ENCODE measurements at regions not wholly inside any gene's neighbourhood (a gene's known extent, or its start where the extent isn't known, plus 50 kb on each side); places are given as distances from the start of the nearest gene placed in this dataset.
"Not testable (repeated sequence)": the region's sequence is repeated elsewhere in the genome, so short reads cannot be mapped to it uniquely, and the experiment has no call there.

DNA sequence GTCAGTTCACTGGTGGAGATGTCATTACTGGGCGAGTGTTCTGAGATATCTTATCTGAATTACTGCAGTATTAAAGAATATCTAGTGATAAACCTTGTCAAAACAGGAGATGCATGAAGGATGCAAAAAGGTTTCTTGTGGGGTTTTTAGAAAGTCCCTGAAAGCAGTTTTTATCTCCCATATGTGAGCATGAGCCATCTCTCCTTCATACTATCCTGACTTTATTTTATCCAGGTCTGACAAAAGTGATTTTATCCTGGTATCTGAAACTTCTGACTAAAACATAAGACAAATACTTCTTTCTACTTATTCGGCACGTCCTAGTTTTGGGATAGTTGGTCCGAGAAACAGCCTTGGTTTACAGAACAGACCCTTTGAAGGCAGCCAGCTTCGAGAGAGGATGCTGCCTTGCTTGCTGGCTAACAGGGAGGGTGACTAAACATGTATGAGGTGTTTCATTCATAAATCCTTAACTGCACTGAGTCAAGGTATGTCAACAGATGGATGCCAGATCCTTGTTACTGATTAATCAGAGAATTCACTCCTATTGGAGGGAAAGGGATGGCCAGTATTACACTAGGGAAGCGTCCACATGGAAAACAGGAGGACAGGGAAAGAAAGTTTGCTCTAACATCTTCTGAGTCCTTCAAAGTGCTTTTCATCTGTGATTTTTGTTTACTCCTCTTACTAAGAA, 172.8 kb upstream of the FAM240B start:
- H3K9ac ChIP-seq (replicated peaks; ENCODE audit: extremely low read depth, insufficient read depth, low read length); H3K4me2 ChIP-seq (ENCODE audit: insufficient read depth, low read length); dilution Hi-C loops (cut with MboI; ENCODE audit: extremely low pct_ligation_motif_present, low sequenced_read_pairs); H2AFZ ChIP-seq (ENCODE audit: low read depth, low read length); BruUV-seq (replicated peaks); H3K4me3 ChIP-seq (replicated peaks in 1 of 3; ENCODE audit: insufficient read depth in 1 of 3, low read depth in 1 of 3, low read length in 3 of 3); CTCF ChIA-PET; H3K4me1 ChIP-seq (ENCODE audit: control insufficient read depth, extremely low read depth, insufficient read depth, low read length); POLR2A ChIA-PET; H3K9me1 ChIP-seq (replicated peaks; ENCODE audit: control insufficient read depth, extremely low read depth, insufficient read depth, low read length); H3K9me3 ChIP-seq (replicated peaks; ENCODE audit: control insufficient read depth, insufficient read depth, low read length); H3K27me3 ChIP-seq (ENCODE audit: control insufficient read depth in 2 of 2, insufficient read depth in 2 of 2, low read length in 2 of 2); DNase-seq (ENCODE audit: low read depth, low spot score); H3K36me3 ChIP-seq (ENCODE audit: control insufficient read depth in 2 of 2, extremely low read depth in 1 of 2, insufficient read depth in 2 of 2, low read length in 2 of 2); H4K20me1 ChIP-seq (replicated peaks; ENCODE audit: control insufficient read depth, extremely low read depth, insufficient read depth, low read length); H3K79me2 ChIP-seq (ENCODE audit: control insufficient read depth, insufficient read depth, low read length); H3K27ac ChIP-seq (ENCODE audit: insufficient read depth, low read depth, low read length); FAIRE-seq; intact Hi-C loops (cut with micrococcal nuclease): not testable (repeated sequence)

DNA sequence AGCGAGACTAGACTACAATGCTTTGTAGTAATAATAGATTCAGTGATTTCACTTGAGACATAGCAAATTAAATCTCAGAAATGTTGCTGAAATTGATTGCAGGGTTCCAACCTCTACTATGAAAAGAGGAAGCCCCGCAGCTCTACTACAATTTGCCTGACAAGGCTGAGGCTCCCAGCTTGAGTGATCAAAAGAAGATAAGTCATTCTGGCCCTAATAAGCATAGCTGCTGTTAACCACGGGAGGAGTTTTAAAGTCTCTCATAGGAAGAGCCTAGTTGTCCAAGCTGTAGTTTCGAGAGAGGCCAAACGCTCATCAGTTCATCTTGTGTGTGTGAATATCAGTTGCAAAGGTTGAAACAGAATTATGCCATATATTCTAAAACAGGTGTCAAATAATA, 166.1 kb upstream of the FAM240B start:
- H3K27me3 ChIP-seq (ENCODE audit: control insufficient read depth in 2 of 2, insufficient read depth in 2 of 2, low read length in 2 of 2); H3K9me3 ChIP-seq (replicated peaks; ENCODE audit: control insufficient read depth, insufficient read depth, low read length); H2AFZ ChIP-seq (ENCODE audit: low read depth, low read length); FAIRE-seq; H3K4me2 ChIP-seq (ENCODE audit: insufficient read depth, low read length); dilution Hi-C loops (cut with MboI; ENCODE audit: extremely low pct_ligation_motif_present, low sequenced_read_pairs); H4K20me1 ChIP-seq (replicated peaks; ENCODE audit: control insufficient read depth, extremely low read depth, insufficient read depth, low read length); BruUV-seq (replicated peaks); H3K79me2 ChIP-seq (ENCODE audit: control insufficient read depth, insufficient read depth, low read length); DNase-seq (ENCODE audit: low read depth, low spot score); H3K9me1 ChIP-seq (replicated peaks; ENCODE audit: control insufficient read depth, extremely low read depth, insufficient read depth, low read length); POLR2A ChIA-PET; intact Hi-C loops (cut with micrococcal nuclease); H3K27ac ChIP-seq (ENCODE audit: insufficient read depth, low read depth, low read length); H3K9ac ChIP-seq (replicated peaks; ENCODE audit: extremely low read depth, insufficient read depth, low read length); H3K4me1 ChIP-seq (ENCODE audit: control insufficient read depth, extremely low read depth, insufficient read depth, low read length); CTCF ChIA-PET; H3K36me3 ChIP-seq (ENCODE audit: control insufficient read depth in 2 of 2, extremely low read depth in 1 of 2, insufficient read depth in 2 of 2, low read length in 2 of 2); H3K4me3 ChIP-seq (replicated peaks in 1 of 3; ENCODE audit: insufficient read depth in 1 of 3, low read depth in 1 of 3, low read length in 3 of 3): not testable (repeated sequence)

DNA sequence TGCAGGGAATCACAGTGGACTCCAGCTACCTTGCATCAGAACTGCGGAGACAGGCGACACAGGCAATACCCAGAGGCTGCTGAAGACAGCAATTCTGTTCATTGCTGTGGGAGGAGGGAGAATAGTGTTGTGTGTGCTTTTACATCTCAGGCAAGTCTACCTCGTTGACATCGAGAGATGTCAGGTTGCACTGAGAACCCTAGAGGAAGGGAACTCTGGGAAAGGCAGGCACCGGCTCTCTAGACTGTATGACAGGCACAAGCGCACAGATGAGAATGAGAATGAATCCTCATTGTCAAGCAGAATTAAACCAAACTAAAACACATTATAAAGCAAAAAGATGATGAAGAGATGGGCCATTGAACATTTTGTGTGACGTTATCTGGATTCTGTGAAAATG, 155.7 kb upstream of the FAM240B start:
- H3K27ac ChIP-seq (ENCODE audit: insufficient read depth, low read depth, low read length); BruUV-seq (replicated peaks); DNase-seq (ENCODE audit: low read depth, low spot score); POLR2A ChIA-PET; CTCF ChIA-PET; H3K9ac ChIP-seq (replicated peaks; ENCODE audit: extremely low read depth, insufficient read depth, low read length); H3K9me3 ChIP-seq (replicated peaks; ENCODE audit: control insufficient read depth, insufficient read depth, low read length); H4K20me1 ChIP-seq (replicated peaks; ENCODE audit: control insufficient read depth, extremely low read depth, insufficient read depth, low read length); intact Hi-C loops (cut with micrococcal nuclease); dilution Hi-C loops (cut with MboI; ENCODE audit: extremely low pct_ligation_motif_present, low sequenced_read_pairs); H3K4me3 ChIP-seq (replicated peaks in 1 of 3; ENCODE audit: insufficient read depth in 1 of 3, low read depth in 1 of 3, low read length in 3 of 3); FAIRE-seq; H2AFZ ChIP-seq (ENCODE audit: low read depth, low read length); H3K4me2 ChIP-seq (ENCODE audit: insufficient read depth, low read length); H3K79me2 ChIP-seq (ENCODE audit: control insufficient read depth, insufficient read depth, low read length); H3K27me3 ChIP-seq (ENCODE audit: control insufficient read depth in 2 of 2, insufficient read depth in 2 of 2, low read length in 2 of 2); H3K9me1 ChIP-seq (replicated peaks; ENCODE audit: control insufficient read depth, extremely low read depth, insufficient read depth, low read length); H3K4me1 ChIP-seq (ENCODE audit: control insufficient read depth, extremely low read depth, insufficient read depth, low read length); H3K36me3 ChIP-seq (ENCODE audit: control insufficient read depth in 2 of 2, extremely low read depth in 1 of 2, insufficient read depth in 2 of 2, low read length in 2 of 2): not testable (repeated sequence)

DNA sequence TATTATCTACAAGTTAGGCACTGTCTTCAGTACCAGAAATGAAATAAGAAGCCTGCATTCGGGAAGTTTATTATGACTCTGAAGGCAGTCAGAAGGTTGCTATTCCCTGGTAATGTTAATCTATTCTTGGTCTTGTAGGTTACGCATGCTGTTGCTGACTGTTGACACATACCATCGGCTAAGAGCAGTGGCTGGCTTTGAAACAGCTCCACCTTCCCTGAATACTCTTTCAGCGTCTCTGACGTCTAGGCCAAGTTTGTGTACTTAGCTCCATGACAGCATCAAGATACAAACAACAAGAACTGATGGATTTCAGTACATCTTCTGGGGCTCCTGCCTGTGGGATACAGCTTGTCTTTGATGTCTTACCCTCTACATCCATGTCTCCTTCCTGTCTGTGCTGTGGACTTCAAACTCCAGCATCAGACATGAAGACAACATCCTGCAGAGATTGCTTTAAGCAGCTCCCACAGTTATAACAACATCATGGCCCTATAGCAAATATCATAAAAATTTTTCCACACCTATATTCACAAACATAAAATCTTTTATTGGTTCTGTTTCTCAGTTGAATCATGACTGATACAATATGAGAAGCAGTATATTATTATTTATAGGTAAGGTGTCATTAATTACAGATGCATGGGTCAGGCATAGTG, 151.5 kb upstream of the FAM240B start:
- H2AFZ ChIP-seq (ENCODE audit: low read depth, low read length); H3K36me3 ChIP-seq (ENCODE audit: control insufficient read depth in 2 of 2, extremely low read depth in 1 of 2, insufficient read depth in 2 of 2, low read length in 2 of 2); H3K4me3 ChIP-seq (replicated peaks in 1 of 3; ENCODE audit: insufficient read depth in 1 of 3, low read depth in 1 of 3, low read length in 3 of 3); H3K27me3 ChIP-seq (ENCODE audit: control insufficient read depth in 2 of 2, insufficient read depth in 2 of 2, low read length in 2 of 2); DNase-seq (ENCODE audit: low read depth, low spot score); H3K9me1 ChIP-seq (replicated peaks; ENCODE audit: control insufficient read depth, extremely low read depth, insufficient read depth, low read length); H3K27ac ChIP-seq (ENCODE audit: insufficient read depth, low read depth, low read length); FAIRE-seq; dilution Hi-C loops (cut with MboI; ENCODE audit: extremely low pct_ligation_motif_present, low sequenced_read_pairs); H3K9ac ChIP-seq (replicated peaks; ENCODE audit: extremely low read depth, insufficient read depth, low read length); H3K4me1 ChIP-seq (ENCODE audit: control insufficient read depth, extremely low read depth, insufficient read depth, low read length); CTCF ChIA-PET; H3K79me2 ChIP-seq (ENCODE audit: control insufficient read depth, insufficient read depth, low read length); POLR2A ChIA-PET; BruUV-seq (replicated peaks); H3K9me3 ChIP-seq (replicated peaks; ENCODE audit: control insufficient read depth, insufficient read depth, low read length); intact Hi-C loops (cut with micrococcal nuclease); H3K4me2 ChIP-seq (ENCODE audit: insufficient read depth, low read length); H4K20me1 ChIP-seq (replicated peaks; ENCODE audit: control insufficient read depth, extremely low read depth, insufficient read depth, low read length): not testable (repeated sequence)
